Prostate gland (tissue), 2 donors: ENCODE measurements at regions not wholly inside any gene's neighbourhood (a gene's known extent, or its start where the extent isn't known, plus 50 kb on each side); places are given as distances from the start of the nearest gene placed in this dataset.

Experiments
- POLR2A ChIP-seq: fragments of 450-650 bp; IDR thresholded peaks from one replicate; pipeline ENCODE4 v1.6.1; 2016; ENCODE audit warnings: antibody characterized with exemption, mild to moderate bottlenecking
- POLR2AphosphoS5 ChIP-seq: sonication (generic); formaldehyde crosslinking; IDR thresholded peaks from one replicate; pipeline ENCODE4 v1.6.1; 2017; ENCODE audit warnings: antibody characterized with exemption
- TF ChIP-seq, protein P1 (sequence below), 4 experiments: fragments of 200-600 bp in 2 of 4; fragments of 450-650 bp in 2 of 4; sonication (generic) in 2 of 4; IDR thresholded peaks; 1 replicate in 3 of 4; 2 replicates in 1 of 4; pipeline ENCODE4 v1.5.1; 2016 to 2019; ENCODE audit warnings: antibody characterized with exemption in 4 of 4, mild to moderate bottlenecking in 2 of 4, moderate library complexity in 2 of 4

- TF ChIP-seq, protein P1, sequence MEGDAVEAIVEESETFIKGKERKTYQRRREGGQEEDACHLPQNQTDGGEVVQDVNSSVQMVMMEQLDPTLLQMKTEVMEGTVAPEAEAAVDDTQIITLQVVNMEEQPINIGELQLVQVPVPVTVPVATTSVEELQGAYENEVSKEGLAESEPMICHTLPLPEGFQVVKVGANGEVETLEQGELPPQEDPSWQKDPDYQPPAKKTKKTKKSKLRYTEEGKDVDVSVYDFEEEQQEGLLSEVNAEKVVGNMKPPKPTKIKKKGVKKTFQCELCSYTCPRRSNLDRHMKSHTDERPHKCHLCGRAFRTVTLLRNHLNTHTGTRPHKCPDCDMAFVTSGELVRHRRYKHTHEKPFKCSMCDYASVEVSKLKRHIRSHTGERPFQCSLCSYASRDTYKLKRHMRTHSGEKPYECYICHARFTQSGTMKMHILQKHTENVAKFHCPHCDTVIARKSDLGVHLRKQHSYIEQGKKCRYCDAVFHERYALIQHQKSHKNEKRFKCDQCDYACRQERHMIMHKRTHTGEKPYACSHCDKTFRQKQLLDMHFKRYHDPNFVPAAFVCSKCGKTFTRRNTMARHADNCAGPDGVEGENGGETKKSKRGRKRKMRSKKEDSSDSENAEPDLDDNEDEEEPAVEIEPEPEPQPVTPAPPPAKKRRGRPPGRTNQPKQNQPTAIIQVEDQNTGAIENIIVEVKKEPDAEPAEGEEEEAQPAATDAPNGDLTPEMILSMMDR (IDR thresholded peaks at IDR 0.05): no peak
- no peak for TF ChIP-seq POLR2A
- no peak for TF ChIP-seq POLR2AphosphoS5
Measured at GRCh38 chr7:115410972-115411686, 489.2 kb downstream of the MDFIC start.
